NCI-H1417 treated with DMSO at 0.1 percent for 48 hours (cell line): ENCODE measurements at regions not wholly inside any gene's neighbourhood (a gene's known extent, or its start where the extent isn't known, plus 50 kb on each side); places are given as distances from the start of the nearest gene placed in this dataset.
"Not testable (repeated sequence)": the region's sequence is repeated elsewhere in the genome, so short reads cannot be mapped to it uniquely, and the experiment has no call there.

ENCODE experiments used
- DNase-seq: peaks from one replicate; lab custom pipeline; 2025; lab: John Stamatoyannopoulos, UW

DNA sequence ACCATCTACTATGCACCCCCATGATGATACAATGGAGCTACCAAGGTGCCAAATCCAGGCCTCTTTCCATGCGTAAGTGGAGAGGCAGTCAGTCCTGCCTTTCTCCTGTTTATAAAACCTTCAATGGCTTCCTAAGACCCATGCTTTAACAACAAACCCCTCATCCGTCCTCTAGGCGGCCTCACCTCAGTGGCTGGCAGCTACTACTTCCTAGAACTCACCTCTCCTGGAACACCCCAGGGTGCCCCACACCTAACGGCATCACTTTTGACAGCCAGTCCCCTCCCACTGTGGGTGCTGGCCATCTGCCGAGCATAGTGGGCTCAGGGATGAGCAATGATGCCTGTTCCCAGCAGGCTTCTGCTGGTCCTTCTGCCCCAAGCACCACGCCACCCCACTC lies 80.0 kb upstream of the TAB2 start:
- no peak for DNase-seq

DNA sequence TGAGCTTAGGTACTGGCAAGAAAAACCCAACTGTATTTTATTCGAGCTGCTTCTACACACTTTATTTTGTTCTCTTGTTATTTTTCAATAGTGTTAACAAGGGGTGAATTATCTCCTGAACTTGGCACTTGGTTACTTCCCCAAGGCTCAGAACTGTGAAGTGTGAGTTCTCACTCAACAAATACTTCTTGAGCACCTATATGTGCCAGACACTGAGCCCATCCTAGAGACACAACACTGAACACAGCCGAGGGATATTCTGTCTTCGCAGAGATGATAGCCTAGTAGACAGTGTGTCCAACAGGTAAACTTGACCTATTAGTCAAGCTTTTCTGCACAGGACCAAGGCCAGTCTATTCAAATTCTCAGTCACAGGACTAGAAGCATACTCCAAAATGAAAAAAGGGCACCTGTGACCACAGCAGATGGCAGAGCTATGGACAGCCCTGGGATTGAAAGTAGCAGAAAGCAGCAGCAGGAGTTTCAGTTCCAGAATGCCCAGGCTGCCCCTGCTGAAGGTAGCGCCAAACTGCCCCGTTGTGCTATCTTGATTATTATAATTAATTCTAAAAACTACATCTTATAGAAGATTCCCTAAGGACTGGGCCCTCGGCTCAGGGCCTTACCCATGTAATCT lies 77.8 kb upstream of the TAB2 start:
- no peak for DNase-seq

DNA sequence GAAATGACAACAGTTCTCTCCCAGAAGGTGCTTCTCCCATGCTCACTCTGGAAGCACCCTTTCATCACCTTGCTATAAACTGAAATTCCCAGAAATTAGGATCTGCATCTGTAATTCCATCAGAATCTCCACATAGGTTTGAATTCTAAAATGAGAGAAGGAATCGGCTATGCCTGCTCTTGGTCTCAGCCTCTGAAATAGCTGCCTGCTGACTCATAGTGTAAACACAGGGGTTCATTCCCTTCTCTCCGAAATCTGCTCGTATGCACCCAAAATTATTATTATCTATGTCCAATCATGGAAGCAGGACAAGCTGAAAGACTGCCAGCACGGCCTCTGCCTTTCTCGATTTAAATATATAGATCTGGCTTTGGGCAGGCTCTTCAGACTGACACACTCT lies 74.6 kb upstream of the TAB2 start:
- no peak for DNase-seq

DNA sequence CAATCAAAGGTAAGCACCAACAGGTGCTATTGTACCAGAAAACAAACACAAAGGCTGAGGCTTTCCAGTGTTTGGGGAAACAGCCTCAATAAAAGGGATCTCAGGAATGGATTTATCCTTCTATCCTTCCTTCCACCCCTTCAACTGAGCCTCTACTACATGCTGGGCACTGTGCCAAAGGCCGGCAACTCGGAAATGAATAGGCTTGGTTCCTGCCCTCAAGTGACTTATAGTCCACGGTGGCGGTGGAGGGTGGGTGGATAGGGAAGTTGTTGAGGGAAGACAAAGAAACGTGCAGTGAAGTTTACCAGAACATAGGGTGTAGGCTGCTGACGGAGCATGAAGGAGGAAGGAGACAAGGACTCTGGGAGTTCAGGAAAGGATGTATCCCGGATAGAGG lies 73.4 kb upstream of the TAB2 start:
- DNase-seq: no peak

DNA sequence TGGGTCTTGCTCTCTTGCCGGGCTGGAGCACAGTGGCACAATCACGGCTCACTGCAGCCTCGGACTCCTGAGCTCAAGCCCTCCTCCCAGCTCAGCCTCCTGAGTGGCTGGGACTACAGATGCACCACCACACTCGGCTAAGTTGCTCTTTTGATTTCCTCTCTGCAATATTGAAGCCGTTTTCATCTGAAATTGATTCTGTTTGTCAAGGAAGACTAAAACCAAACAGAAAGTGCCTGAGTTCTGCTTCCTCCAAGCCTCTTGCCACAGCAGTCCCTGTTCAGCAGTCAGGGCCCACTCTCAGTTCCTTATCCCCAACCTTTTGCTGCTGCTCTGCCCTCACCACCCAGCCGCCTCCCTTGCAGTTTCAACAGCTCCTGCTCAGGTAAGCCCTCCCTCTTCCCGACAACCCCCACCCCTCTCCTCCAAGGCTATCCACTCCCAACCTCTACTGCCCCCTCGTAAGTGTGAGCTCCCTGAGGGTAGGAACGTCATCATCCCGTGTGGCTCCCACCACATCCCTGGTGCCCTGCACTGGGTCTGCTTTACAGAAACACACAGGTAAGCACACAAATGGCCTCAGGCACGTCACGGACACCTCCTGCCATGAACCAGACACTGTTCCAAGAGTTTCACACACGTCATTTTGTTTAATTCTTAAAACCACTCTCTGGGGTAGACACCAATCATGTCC lies 70.7 kb upstream of the TAB2 start:
- no peak for DNase-seq

DNA sequence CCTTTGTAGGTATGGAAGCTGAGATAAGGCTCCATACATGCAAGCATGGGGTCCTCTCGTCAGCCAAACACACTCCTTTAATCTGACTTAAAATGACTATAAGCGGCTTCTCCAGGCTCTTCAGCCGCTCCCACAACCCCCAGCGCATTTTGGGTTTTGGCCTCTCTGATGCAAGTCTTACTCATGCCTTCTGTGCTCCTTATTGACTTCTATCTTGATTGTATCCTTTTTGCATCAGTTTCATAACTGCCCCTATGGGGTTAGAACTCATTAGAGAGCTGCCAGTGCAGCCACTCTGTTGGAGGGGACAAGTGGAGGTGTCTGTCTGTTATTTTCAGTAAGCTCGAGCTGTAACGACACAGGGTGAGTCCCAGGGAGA lies 70.1 kb upstream of the TAB2 start:
- no peak for DNase-seq

DNA sequence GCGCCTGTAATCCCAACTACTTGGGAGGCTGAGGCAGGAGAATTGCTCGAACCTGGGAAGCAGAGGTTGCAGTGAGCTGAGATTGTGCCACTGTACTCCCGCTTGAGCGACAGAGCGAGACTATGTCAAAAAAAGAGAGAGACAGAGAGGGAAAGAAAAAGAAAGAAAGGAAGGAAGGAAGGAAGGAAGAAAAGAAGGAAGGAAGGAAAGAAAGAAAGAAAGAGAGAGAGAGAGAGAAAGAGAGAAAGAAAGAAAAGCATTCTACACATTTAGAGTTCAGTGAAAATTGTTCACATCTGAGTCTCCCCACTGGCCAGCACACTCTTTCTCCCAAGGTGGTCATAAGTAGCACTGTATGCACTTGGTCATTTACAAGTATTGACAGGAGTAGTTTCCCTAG lies 69.2 kb upstream of the TAB2 start:
- DNase-seq: not testable (repeated sequence)

DNA sequence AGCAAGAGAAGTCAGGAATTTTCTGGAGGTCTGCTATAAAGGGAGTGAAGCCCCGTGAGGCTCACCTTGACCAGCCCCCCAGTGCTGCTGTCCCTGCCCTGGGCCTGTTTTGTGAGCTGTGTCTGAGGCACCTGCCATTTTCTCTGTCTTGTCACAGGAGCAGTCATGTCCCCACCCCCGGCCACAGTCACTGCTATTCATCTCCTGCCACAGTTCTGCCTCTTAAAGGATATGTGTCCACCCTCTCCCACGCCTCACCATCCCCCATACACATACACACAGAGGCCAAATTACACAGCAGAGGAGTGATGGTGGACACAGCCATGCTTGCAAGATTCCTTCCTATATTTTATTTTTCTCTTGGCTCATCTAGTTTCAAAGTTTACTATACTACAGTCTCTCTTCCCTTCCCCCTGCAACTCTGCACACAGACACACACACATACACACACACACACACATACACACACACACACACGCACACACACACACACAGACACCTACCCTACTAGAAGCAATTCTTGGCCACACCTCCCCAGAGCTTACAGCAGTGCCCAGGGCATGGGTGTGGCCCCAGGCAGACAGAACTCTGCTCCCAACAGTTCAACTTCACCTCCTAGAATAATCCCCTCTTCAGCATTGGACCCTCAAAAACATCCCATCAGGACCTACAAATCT lies 68.7 kb upstream of the TAB2 start:
- no peak for DNase-seq

DNA sequence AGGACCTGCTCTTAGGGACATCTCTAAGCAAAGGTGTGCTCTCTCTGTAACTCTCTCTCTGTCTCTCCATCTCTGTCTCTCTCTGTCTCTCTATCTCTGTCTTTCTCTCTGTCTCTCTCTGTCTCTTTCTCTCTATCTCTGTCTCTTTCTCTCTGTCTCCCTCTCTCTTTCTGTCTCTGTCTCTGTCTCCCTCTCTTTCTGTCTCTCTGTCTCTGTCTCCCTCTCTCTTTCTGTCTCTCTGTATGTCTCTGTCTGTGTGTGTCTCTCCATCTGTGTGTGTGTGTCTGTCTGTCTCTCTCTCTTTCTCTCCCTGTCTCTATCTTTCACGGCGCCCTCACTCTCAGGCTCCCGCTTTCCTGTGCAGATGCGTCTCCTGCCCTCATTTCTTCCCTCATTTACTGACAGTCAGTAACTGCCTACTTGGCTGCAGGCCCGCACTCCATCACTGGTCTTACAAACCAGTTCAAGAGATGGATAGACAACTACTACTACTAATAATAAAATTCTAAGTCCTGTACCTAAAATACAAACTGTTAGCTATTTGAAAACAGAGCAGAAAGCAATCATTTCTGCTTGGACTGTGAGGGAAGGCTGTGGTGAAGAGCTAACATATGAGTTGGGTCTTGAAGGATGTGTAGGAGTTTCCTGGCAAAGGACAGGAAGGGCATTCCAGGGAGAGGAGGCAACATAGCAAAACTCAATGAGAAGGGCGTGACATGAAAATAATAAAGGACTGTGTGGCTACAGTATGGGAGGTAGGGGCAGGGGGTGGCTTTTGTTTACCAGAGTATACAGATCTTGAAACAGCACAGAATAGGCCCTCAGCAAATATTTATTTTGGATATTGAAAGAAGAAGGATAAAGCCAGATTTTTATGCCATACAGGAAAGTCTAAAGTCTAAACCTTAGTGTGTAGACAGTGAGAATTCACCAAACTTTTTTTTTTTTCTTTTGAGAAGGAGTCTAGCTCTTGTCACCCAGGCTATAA lies 67.8 kb upstream of the TAB2 start:
- DNase-seq: no peak

DNA sequence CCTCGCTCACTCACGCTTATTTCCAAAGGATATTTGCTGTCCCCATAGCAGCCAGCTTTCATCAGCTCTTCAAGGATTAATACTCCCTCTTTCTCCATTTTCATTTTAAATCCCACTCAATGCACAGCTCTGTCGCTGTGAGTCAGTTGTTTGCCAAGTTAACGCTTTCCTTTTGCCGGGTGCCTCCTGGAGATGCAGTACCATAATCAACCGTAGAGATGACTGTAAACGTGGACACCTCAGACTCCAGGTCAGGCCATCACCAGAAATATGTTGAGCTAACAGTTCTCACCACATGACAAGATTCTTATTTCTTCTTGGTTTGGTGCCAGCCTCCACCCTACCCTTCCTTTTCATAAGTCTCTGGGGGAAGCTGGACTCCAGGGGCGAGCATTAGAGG lies 66.6 kb upstream of the TAB2 start:
- no peak for DNase-seq

DNA sequence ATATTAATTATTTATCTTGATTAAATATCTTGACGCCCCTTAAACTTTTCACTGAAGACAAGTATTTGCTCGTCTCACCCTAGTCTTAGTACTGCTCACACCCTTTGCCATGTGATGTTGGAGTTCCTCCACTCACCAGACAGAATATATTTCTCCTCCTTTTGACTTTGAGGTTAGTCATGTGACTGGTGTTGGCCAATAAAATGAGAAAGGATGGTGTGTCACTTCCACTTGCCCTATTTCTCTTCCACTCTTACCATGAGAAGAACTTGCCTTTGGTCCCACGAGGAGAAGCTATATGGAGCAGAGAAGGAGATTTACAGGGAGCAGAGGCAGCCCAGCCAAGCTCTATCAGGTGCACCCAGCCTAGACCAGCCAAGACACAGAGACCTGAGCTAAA lies 64.9 kb upstream of the TAB2 start:
- DNase-seq: no peak

DNA sequence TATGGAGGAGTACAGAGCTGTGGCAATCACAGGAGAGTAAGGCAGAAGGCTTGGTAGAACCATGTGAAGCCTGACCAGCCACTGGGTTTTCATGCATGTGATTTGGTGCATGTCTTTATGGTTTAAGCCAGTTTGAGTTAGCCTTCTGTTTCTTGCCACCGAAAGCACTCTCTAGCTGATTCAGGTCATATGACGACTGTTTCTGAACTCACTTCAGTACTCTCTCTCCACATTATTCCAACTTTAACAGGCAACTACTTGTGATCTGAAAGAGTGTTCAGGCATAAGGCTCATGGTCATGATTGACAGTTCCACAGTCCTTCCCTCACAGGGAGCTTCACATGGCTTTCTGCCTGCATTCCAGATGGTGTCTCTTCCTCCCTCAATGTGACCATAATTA lies 63.3 kb upstream of the TAB2 start:
- no peak for DNase-seq

DNA sequence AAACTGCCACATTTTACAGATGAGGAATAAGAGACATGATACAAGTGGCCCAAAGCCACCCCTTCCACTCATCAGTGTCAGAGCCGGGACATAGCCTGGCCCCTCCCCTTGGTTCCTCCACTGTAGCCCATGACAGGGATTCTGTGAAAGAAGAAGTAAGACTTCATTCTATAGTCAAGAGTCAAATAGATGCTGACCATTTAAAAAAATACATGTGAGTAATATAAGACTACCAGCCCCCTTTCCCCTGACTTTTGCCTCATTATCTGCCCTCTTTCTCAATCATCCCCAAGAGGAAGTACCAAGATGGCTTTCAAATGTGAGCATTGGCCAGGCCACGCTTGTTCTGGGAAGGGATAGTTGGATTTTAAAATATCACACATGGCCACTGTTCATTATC lies 57.8 kb upstream of the TAB2 start:
- no peak for DNase-seq

DNA sequence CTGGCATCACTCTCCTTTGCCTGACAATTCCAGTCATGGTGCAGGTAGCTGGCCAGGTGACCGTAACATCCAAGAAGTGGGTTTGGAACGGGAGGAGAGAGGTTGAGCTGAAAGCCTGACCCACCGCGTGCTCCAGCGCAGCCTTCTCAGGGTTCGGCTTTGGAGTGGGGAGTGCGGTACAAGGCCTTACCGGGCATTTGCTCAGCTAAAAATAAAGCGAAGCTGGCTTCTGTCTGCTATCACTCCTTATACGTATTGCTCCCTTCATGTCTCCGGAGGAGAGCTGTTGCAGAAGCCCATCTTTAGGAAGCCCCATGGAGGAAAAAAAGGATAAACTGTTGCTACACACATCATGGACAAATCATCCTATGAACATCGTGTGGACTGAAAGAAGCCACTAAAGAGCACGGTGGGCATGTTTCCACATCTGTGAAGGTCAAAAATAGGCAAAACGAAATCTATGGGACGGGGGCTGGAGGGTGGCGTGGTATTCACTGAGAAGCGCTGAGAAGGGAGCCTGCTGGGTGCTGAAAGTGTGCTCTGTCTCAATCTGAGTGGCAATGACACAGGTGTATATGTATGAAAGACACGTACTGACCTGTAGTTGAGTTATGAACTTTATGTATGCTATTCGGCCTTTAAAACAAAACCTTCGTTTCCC lies 57.2 kb upstream of the TAB2 start:
- DNase-seq: no peak

DNA sequence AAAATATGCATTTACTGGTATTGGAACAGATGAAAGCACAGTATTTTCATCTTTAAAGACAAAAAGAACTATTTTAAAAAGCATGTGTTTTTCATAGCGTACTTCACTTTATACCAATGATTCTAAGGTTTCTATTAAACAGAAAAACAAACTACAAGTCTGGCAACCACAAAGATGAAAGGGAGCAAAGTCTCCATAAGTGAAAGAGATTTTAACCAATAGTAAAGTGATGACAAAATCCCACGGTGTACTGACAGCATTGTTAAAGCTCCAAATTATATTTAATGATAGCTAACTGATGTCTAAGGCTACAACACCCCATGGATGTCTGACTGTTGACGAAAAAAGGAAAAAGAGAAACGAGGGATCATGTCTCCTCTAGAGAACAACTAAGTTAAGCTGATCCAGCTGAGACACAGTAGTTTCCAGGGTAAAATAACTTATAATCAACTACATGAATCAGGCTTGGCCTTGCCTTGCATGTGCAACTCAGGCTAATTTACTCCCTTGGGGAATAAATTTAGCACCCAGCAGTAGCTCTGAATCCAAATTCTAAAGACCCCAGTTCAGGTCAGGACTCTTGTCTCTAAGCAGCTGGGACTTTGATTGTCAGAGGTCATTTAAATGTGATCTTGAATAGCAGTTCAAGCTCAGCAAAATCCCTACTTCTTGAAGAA lies 56.0 kb upstream of the TAB2 start:
- DNase-seq: no peak

DNA sequence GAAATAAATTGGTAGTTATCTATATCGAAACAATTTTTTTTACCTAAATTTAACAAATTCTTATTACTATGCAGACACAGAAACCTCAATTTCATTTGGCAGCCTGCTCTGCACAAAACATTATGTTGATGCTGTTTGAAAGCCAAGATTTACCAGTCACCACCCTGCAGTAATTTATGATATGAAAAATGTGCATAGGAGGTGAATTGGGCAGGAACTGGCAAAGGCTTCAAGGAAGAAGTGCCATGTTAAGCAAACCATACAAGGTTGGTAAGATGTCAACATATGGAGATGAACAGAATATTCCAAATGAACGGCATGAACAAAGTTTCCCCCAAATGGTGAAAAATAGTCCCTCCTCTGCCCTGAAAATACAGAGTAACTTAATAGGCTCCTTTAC lies 54.2 kb upstream of the TAB2 start:
- no peak for DNase-seq

DNA sequence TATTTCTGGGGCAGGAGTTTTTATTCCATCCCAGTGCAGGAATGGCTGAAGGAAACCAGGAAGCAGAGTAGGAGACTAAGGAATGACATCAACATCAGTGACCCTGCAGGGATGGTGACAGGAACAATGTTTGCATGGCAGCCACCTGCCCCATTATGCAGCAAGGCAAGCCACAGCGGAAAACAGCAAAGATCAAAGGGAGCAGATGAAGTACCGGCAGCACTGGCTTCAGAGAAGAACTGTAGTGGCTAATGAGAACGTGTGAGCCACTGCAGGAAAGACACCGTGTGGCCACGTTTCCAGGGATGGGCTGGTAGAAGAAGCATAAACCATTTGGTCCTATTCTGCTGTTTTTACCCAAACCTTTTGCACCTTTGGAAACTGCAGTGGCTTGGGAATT lies 52.9 kb upstream of the TAB2 start:
- peak; percentile 25 for DNase-seq

DNA sequence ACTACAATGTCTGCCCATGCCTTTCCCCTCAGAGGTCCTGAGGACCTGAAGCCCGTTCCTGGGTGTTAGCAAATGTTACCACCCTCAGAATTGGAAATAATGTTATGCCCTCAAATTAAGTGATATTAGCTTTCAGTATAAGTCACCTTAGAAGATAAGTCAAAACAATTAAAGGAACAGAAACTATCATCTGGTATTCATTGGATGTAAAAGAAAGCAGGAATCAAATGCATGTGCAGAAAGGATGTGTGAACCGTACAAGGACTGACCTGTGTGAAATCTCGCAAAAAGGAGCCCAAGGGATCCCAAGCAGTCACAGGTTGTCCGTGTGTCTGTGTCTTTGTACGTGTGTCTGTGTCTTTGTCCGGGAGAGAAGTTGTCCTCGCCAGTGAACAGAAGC lies 51.6 kb upstream of the TAB2 start:
- no peak for DNase-seq

DNA sequence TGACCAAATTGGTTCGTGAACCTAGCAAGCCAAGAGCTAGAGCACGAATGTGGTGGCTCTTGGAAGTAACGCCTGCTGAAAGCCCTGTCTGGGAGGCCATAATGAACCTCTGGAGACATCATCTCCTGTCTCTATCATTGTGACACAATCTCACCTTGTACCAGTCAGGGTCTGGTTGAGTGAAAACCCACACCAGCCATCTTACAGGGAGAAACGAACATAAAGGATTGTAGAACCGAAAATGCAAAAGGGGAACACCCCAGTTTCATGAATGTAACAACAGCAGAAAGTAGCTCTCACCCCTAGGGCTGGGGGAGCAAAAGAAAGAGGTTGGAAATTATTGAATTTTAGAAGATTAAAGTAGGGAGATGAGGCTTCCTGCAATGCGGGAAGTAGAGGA lies 50.9 kb upstream of the TAB2 start:
- DNase-seq: no peak

DNA sequence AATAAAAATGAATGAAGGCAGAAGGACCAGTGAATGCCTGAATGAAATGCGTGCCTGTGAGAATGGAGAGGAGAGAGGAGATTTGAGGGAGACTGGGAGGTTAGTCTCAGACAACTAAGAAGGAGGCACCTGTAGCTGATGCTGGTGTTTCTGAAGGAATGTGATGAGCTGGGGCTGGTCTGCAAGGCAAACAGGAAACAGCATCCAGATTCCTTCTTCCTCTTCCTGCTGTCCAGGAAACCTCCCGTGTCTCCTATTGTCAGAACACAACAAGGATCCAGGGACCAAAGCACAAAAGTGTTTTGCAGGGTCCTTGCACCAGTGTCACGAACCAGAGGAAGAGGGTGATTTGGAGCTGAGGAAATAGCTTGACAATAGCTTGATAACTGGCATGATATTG lies 50.4 kb upstream of the TAB2 start:
- DNase-seq: no peak

DNA sequence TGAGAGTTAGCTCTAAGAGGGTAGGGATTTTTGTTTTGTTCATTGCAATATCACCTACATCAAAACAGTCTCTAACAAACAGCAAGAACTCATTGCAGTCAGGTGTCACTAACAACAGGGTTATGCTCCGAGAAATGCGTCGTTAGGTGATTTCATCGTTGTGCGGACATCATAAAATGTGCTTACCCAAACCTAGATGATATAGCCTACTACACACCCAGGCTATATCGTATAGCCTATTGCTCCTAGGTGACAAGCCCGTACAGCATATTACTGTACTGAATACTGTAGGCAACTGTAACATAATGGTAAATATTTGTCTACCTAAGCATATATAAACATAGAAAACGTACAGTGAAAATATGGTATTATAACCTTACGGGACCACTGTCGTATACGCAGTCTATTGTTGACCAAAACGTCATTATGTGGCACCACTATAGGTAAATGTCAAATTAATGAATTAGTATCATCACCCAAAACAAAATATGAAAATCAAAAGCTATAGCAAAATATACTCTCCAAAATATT lies 49.9 kb upstream of the TAB2 start:
- DNase-seq: no peak
